H1 (cell line): ENCODE measurements at regions not wholly inside any gene's neighbourhood (a gene's known extent, or its start where the extent isn't known, plus 50 kb on each side); places are given as distances from the start of the nearest gene placed in this dataset.

Source experiments
- BCL11A ChIP-seq, 2 experiments: IDR thresholded peaks; one replicate each; pipeline ENCODE4 v1.6.1; 2011; ENCODE audit warnings: low read depth in 2 of 2, low read length in 2 of 2, mild to moderate bottlenecking in 2 of 2
- CBX8 ChIP-seq: fragments of 300-800, 300-1000 bp; sonication (generic); IDR thresholded peaks from 2 replicates; pipeline ENCODE4 v1.7.1; 2016; ENCODE audit warnings: low read depth, low read length, borderline replicate concordance
- FOSL1 ChIP-seq: IDR thresholded peaks from 2 replicates; pipeline ENCODE4 v1.6.1; 2011; ENCODE audit warnings: mild to moderate bottlenecking, low read depth, low read length, moderate library complexity; ENCODE audit not compliant: insufficient read depth
- PHF8 ChIP-seq: fragments of 200-600 bp; sonication (generic); conservative IDR thresholded peaks from 2 replicates; pipeline ENCODE4 v1.7.1; 2012; ENCODE audit warnings: low read depth, mild to moderate bottlenecking, inconsistent platforms, low read length, moderate library complexity
- SIX5 ChIP-seq: IDR thresholded peaks from 2 replicates; pipeline ENCODE4 v1.6.1; 2011; ENCODE audit warnings: mild to moderate bottlenecking, low read depth, low read length
- SRF ChIP-seq: IDR thresholded peaks from 2 replicates; pipeline ENCODE4 v1.6.1; 2011; ENCODE audit warnings: mild to moderate bottlenecking, low read depth, low read length, moderate library complexity
- TAF7 ChIP-seq: optimal IDR thresholded peaks from 2 replicates; pipeline ENCODE3; 2011; ENCODE audit warnings: low read depth, mild to moderate bottlenecking, inconsistent platforms, low read length, moderate library complexity, borderline replicate concordance

GRCh38 chr10:3495281-3495680 is 289.7 kb downstream of the KLF6 start (continued):
- TF ChIP-seq TAF7 (no peak), SRF (no peak), PHF8 (no peak), SIX5 (no peak), CBX8 (no peak), BCL11A (IDR thresholded peaks at IDR 0.05; ENCODE audit: low read depth in 2 of 2, low read length in 2 of 2) (no peak), FOSL1 (no peak)
- TF ChIP-seq, all 59 proteins: peak for 0
